Tibial nerve (tissue), 4 donors: ENCODE measurements at regions not wholly inside any gene's neighbourhood (a gene's known extent, or its start where the extent isn't known, plus 50 kb on each side); places are given as distances from the start of the nearest gene placed in this dataset.

ENCODE experiments used
- DNase-seq, 2 donors: peaks; one replicate each; pipeline ENCODE4 v3.0.0-alpha.2; 2019; ENCODE audit warnings: low spot score in 2 of 2
- H3K27ac ChIP-seq, 4 donors: fragments of 200-600 bp; sonication (generic) in 3 of 4; one replicate each; pipeline ENCODE4 v1.5.1; 2017 to 2019; ENCODE audit warnings: mild to moderate bottlenecking in 1 of 4
- H3K27me3 ChIP-seq, 2 donors: fragments of 200-600 bp; sonication (generic) in 1 of 2; one replicate each; pipeline versions ENCODE4 v1.5.1 to v1.6.0; 2017 to 2019
- H3K36me3 ChIP-seq, 3 donors: fragments of 200-600 bp; sonication (generic); one replicate each; pipeline ENCODE4 v1.5.1; 2018 to 2019
- H3K4me1 ChIP-seq, 4 donors: fragments of 200-600 bp; sonication (generic) in 3 of 4; one replicate each; pipeline ENCODE4 v1.5.1; 2017 to 2019
- H3K4me3 ChIP-seq, 4 donors: fragments of 200-600 bp; sonication (generic) in 3 of 4; one replicate each; pipeline ENCODE4 v1.5.1; 2017 to 2019; ENCODE audit warnings: mild to moderate bottlenecking in 1 of 4, moderate library complexity in 1 of 4
- H3K9me3 ChIP-seq, 4 donors: fragments of 200-600 bp; sonication (generic) in 3 of 4; one replicate each; pipeline ENCODE4 v1.5.1; 2017 to 2019
- EP300 ChIP-seq, 2 donors: sonication (generic); formaldehyde crosslinking; IDR thresholded peaks; one replicate each; pipeline ENCODE4 v1.6.1; 2017; ENCODE audit warnings: antibody characterized with exemption in 2 of 2, mild to moderate bottlenecking in 1 of 2
- POLR2A ChIP-seq, 2 donors: fragments of 450-650 bp; IDR thresholded peaks; one replicate each; pipeline ENCODE4 v1.6.1; 2017; ENCODE audit warnings: antibody characterized with exemption in 2 of 2, mild to moderate bottlenecking in 2 of 2, moderate library complexity in 2 of 2
- WGBS, 2 donors: methylation state at CpG; one replicate each; pipeline ENCODE4 v1.1.5; 2018; 5-methylcytosine and 5-hydroxymethylcytosine counted together
- TF ChIP-seq, protein P1 (sequence below), 5 experiments: fragments of 200-600 bp in 3 of 5; fragments of 450-650 bp in 2 of 5; sonication (generic) in 3 of 5; IDR thresholded peaks; one replicate each; pipeline ENCODE4 v1.5.1; 2016 to 2019; ENCODE audit warnings: antibody characterized with exemption in 5 of 5, mild to moderate bottlenecking in 3 of 5, moderate library complexity in 2 of 5

DNA sequence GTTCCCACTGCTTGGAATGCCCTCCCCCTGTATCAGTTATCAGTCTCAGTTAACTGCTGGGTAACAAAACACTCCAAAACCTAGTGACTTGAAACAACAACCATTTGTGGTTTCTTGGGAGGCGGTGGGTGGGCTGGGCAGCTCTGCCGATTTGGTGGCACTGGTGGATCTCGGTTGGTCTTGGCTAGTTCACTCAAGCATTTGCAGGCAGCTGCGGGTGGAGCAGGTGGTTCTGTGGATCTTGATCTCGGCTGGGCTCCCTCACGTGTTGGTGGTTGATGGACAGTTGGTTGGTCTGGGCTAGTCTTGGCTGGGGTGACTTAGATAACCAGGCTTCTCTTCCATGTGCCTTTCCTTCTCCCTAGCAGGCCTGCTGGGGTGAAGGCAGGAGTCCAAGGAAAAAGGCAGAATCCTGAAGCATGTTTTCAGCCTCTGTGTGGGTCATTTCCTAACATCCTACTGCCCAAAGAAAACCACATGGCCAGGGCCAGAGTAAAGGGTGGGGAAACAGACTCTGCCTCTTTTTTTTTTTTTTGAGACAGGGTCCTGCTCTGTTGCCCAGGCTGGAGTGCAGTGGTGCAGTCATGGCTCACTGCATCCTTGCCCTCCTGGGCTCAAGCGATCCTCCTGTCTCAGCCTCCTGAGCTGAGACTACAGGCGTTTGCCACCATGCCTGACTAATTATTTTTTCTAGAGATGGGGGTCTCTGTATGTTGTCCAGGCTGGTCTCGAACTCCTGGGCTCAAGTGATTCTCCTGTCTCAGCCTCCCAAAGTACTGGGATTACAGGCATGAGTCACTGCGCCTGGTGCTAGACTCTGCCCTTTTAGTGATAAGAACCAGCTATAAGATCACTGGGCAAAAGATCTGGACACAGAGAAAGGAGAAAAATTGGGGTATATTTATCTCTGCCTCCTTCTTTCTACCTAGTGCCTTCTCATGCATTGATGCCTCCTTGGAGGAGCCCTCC is 183.7 kb downstream of the RGS3 start:
- 92 to 94% methylated on average over 10 of the region's 10 CpGs for WGBS, 2 donors
- TF ChIP-seq POLR2A (IDR thresholded peaks at IDR 0.05) (no peak), EP300 (IDR thresholded peaks at IDR 0.05) (no peak)
- TF ChIP-seq, protein P1, sequence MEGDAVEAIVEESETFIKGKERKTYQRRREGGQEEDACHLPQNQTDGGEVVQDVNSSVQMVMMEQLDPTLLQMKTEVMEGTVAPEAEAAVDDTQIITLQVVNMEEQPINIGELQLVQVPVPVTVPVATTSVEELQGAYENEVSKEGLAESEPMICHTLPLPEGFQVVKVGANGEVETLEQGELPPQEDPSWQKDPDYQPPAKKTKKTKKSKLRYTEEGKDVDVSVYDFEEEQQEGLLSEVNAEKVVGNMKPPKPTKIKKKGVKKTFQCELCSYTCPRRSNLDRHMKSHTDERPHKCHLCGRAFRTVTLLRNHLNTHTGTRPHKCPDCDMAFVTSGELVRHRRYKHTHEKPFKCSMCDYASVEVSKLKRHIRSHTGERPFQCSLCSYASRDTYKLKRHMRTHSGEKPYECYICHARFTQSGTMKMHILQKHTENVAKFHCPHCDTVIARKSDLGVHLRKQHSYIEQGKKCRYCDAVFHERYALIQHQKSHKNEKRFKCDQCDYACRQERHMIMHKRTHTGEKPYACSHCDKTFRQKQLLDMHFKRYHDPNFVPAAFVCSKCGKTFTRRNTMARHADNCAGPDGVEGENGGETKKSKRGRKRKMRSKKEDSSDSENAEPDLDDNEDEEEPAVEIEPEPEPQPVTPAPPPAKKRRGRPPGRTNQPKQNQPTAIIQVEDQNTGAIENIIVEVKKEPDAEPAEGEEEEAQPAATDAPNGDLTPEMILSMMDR (IDR thresholded peaks at IDR 0.05): no peak
- Histone ChIP-seq H3K27me3 (peaks cover 0 to 8% of the 10 kb centered on the region in 2 donors), H3K4me1 (peaks cover 0 to 6% (median 0%) of the 10 kb centered on the region in 4 donors), H3K36me3 (no peaks in the 10 kb centered on the region), H3K27ac (no peak overlapping the region), H3K4me3 (no peak overlapping the region), H3K9me3 (no peaks in the 10 kb centered on the region)
- DNase-seq: no peak

DNA sequence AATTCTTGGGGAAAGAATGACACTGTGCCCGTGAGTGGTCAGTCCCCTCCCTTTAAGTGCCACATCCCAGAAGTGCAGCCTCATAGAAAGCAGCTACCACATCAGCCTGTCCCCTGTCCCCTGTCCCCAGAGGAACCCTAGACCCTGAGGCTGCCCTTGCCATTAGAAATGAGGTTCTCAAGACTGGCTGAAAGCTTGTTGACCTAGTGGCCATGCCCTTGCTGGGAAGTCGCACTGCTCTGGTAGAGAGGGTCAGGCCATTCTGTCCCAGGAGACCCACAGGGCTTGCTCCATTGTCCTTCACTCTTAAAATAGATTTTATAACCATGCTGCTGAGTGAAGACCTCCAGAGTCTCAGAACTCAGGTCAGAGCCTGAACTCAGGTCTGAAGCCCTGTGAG is 184.5 kb downstream of the RGS3 start:
- no peak overlapping the region for H3K4me3 ChIP-seq
- no peak for DNase-seq
- H3K9me3 ChIP-seq: no peaks in the 10 kb centered on the region
- no peak overlapping the region for H3K27ac ChIP-seq
- H3K4me1 ChIP-seq: peaks cover 0 to 6% (median 0%) of the 10 kb centered on the region in 4 donors
- WGBS, 2 donors: 66 to 71% methylated on average over 2 of the region's 2 CpGs
- no peaks in the 10 kb centered on the region for H3K36me3 ChIP-seq
- peaks cover 0 to 8% of the 10 kb centered on the region in 2 donors for H3K27me3 ChIP-seq
- TF ChIP-seq POLR2A (IDR thresholded peaks at IDR 0.05): no peak
- TF ChIP-seq EP300 (IDR thresholded peaks at IDR 0.05): peak in 1 of 2 donors; percentile 15

DNA sequence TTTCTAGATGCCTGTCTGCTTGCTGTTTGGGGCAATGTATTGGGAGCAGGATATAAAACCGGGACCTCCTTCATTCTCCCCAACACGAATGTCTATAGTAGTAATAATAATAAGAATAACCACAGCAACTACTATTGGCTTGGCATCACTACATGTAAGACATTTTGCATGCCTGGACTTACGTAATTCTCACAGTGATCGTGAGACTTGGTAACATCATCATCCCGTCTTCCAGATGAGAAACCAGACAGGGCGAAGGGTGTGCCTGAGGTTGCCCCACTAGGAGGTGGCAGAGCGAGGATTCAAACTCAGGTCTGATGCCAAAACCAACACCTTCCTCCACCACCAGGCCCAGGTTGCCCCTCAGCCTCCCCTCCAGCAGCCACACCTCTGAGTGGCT is 185.1 kb downstream of the RGS3 start:
- no peak overlapping the region for H3K4me3 ChIP-seq
- WGBS, 2 donors: 80 to 83% methylated on average over 7 of the region's 7 CpGs
- H3K27me3 ChIP-seq: peaks cover 0 to 8% of the 10 kb centered on the region in 2 donors
- H3K36me3 ChIP-seq: no peaks in the 10 kb centered on the region
- H3K4me1 ChIP-seq: peaks cover 0 to 6% (median 0%) of the 10 kb centered on the region in 4 donors
- TF ChIP-seq POLR2A (IDR thresholded peaks at IDR 0.05): no peak
- TF ChIP-seq, protein P1 (IDR thresholded peaks at IDR 0.05): no peak
- TF ChIP-seq EP300 (IDR thresholded peaks at IDR 0.05): no peak
- DNase-seq: no peak
- H3K9me3 ChIP-seq: no peaks in the 10 kb centered on the region
- H3K27ac ChIP-seq: no peak overlapping the region

DNA sequence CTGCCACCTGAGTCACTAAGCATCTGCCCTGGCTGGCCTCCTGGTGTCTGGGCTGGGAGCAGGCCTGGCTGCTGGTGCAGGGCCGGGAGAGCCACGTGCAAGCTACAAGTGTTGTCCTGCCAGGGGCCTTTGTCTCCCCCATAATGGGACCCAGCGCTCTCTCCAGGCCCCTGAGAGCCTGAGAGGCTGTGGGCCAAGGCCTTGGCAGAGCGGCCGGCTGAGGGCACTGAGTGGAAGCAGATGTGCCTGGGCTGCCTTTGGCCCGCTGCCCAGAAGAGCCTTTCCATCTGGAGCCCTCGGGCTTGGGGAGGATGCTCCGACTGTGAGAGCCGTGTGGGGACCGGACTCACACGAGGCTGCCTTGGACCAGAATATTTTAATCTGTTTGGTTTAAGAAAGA is 185.5 kb downstream of the RGS3 start:
- H3K4me3 ChIP-seq: no peak overlapping the region
- no peak for DNase-seq
- peaks cover 0 to 8% of the 10 kb centered on the region in 2 donors for H3K27me3 ChIP-seq
- no peaks in the 10 kb centered on the region for H3K9me3 ChIP-seq
- peaks cover 0 to 6% (median 0%) of the 10 kb centered on the region in 4 donors for H3K4me1 ChIP-seq
- 36 to 38% methylated on average over 6 to 10 of the region's 11 CpGs for WGBS, 2 donors
- no peak overlapping the region for H3K27ac ChIP-seq
- no peaks in the 10 kb centered on the region for H3K36me3 ChIP-seq
- TF ChIP-seq, protein P1 (IDR thresholded peaks at IDR 0.05): no peak
- TF ChIP-seq EP300 (IDR thresholded peaks at IDR 0.05) (no peak), POLR2A (IDR thresholded peaks at IDR 0.05) (no peak)

DNA sequence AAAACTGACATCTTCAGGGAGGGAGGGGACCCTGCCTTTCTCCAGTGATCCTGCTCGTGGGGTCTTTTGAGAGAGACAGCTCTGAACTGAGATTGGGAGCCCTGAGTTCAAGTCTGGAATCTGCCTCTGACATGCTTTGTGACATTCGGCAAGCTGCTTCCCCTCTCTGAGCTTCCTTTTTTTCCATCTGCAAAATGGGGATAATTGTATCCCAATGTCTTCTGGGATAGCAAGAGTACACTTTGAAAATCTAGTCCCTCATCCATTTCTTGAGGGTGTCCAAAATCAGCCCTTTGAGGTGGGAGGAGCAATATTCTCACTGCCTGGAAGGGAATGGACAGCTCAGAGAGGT is 186.3 kb downstream of the RGS3 start:
- Histone ChIP-seq H3K4me3 (no peak overlapping the region), H3K27me3 (peaks cover 0 to 6% of the 10 kb centered on the region in 2 donors), H3K4me1 (peaks cover 0 to 9% (median 0%) of the 10 kb centered on the region in 4 donors), H3K36me3 (no peaks in the 10 kb centered on the region), H3K27ac (no peak overlapping the region), H3K9me3 (no peaks in the 10 kb centered on the region)
- TF ChIP-seq, protein P1 (IDR thresholded peaks at IDR 0.05): no peak
- TF ChIP-seq POLR2A (IDR thresholded peaks at IDR 0.05) (no peak), EP300 (IDR thresholded peaks at IDR 0.05) (no peak)
- WGBS, 2 donors: 80 to 87% methylated on average over 2 of the region's 2 CpGs
- no peak for DNase-seq
